Superior temporal gyrus (tissue), 1 donor: ENCODE measurements at regions not wholly inside any gene's neighbourhood (a gene's known extent, or its start where the extent isn't known, plus 50 kb on each side); places are given as distances from the start of the nearest gene placed in this dataset.
"Not testable (repeated sequence)": the region's sequence is repeated elsewhere in the genome, so short reads cannot be mapped to it uniquely, and the experiment has no call there.

Source experiments
- DNase-seq: peaks from one replicate; pipeline ENCODE4 v3.0.0-alpha.2; 2016; ENCODE audit errors: extremely low spot score

DNA sequence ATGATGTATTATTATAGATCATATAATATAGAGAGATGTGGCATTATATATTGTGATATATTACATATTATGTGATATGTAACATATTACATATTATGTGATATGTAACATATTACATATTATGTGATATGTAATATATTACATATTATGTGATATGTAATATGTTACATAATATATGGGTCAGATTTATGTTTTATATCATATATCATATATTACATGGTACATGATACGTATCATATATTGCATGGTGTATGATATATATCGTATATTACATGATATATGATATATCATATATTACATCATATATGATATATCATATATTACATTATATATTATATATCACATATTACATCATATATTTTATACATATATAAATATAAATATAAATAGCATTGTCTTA lies 164.1 kb upstream of the NEBL start:
- DNase-seq, result no peak

GRCh38 chr10:21060626-21061025 lies 163.5 kb upstream of the NEBL start:
- DNase-seq, result no peak

DNA sequence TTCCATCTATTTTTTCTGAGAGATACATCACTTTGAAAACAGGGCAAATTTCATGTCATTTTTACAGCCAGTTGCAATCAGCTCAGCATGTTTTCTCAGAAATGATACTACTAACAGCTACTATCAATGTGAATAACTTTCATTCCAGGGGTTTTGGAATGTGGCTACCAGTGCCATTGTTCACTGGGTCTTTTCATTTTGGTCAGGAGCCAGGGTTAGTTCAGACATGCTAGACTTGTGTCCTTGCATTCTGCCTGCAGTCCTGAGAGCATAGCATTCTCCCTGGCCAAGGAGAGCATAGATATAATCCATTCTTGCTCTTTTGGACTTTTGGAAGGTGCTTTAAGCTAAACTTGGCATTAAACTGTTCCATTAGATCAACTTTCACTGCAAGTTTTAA lies 160.9 kb upstream of the NEBL start:
- DNase-seq, result no peak

GRCh38 chr10:21057436-21057835 lies 160.3 kb upstream of the NEBL start:
- DNase-seq, result no peak

- DNase-seq, result no peak
Observed at GRCh38 chr10:21056461-21056860, 159.3 kb upstream of the NEBL start.

DNA sequence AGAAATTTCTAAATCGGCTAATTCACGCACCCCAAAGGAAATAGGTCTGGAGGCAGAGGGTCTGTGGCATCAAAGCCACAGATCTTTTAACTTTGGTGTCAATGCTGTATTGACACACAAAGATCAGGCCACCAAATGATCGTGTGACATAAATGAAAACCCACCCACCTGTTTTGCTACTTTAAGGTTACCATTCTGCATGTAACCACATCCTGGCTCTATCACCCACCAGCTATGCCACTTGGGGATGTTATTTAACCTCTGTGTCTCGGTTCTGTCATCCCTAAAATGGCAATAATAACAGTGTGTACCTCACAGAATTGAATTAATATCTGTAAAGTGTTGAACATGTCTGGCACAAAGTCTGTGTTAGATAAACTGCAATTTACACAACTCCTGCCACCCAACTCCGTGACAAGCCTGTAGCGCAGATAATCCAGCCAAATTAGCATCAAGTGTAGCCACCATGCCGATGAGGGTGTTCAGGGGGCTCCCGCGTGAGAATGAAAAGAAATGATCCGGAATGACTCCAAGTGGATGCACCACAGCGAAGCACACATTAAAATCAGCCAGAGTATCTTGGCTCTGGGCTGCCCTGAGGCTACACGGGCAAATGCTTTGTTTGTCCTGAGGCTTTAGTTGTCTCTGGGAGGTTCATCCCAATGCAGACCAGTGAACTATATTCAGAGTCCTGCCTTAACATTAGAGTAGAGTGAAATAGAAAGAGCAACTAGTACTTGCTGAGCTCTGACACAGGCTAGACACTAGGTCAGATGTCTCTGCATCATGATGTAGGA lies 158.4 kb upstream of the NEBL start:
- no peak for DNase-seq

- no peak for DNase-seq
Observed at GRCh38 chr10:21053953-21054690, 157.0 kb upstream of the NEBL start.

GRCh38 chr10:21052709-21053104 lies 155.6 kb upstream of the NEBL start:
- DNase-seq, result no peak

DNA sequence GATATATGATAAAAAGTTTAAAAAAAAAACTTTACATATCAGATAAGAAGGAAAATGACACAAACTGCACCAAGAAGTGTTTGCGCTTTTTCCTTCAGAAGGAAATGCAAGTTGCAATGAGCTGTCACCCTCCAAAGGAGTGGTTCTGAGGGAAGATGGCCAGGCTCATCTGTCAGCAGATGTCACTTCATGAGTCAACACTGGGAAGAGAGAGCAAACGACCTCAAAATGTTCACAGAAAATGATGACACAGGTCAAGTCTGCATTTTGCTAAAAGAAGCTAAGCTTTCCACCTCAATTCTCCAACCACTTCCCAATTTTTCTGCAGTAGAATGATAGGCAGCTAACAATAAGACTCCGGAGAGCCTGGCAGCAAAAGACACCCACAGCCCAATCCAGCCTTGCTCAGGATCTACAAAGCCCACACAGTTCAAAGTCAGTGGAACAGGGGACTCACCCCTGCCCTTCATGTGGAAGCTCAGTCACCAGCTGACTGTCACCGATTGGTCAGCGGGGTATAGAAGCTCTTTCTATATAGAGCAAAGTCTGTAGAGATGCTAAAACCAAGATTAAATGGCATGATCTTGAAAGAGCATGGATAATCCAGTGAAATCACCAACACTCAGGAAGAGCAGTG lies 155.1 kb upstream of the NEBL start:
- no peak for DNase-seq

DNA sequence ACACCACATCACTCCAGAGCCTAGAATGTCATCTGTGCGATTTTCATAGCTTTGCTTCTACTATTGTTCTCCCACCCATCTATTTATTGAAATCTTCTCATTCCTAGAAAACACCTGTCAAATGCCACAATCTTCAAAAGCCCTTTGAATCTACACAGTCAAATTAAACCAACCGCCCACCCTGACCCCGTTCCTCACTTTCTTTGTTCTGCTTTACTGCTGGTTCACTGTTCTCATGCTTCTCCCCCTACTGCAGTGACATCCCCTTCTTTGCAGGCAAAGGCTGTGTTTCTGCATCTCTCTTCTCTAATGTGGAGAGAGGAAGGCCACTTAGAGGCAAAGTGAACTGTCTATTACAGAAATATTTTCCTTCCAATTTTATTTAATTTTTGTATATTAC lies 152.4 kb upstream of the NEBL start:
- DNase-seq, result no peak

DNA sequence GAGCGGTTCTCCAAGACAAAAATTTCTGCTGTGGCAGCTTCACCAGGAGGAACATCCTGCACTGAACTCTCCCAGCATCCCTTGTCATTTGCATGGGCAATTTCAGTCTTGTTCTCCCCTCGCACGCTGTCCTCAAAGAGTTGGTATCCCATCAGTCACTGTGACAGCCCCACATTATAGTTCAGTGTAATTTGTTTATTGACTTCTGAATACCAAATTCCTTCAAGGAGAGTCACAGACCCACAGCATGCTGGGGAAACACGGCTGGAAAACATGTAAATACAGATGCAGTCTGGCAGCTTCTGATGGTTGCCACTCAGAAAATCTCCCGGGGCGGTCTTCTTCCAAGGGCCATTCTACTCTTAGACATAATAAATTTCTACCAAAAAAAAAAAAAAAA lies 151.0 kb upstream of the NEBL start:
- DNase-seq, result no peak

GRCh38 chr10:21047511-21047910 lies 150.4 kb upstream of the NEBL start:
- DNase-seq, result no peak

GRCh38 chr10:21047096-21047495 lies 150.0 kb upstream of the NEBL start:
- no peak for DNase-seq

DNA sequence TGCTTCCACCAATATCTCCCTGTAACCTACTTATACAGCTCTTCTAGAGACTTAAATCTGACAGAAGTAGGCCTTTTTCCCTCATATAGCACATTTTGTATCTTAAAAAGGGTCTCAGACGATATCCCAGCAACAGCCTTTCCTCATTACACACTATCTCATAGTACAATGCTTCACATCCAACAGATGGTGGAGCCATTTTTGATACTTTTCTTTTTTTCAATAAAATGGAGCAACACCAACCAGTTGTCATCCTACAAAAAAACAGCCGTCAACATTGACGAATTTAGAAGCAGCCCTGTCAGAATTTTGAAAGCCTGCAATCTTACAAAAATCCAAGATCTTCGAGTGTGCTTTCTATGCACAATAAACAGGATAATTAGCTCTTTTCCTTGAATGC lies 145.9 kb upstream of the NEBL start:
- peak; percentile 38 for DNase-seq

DNA sequence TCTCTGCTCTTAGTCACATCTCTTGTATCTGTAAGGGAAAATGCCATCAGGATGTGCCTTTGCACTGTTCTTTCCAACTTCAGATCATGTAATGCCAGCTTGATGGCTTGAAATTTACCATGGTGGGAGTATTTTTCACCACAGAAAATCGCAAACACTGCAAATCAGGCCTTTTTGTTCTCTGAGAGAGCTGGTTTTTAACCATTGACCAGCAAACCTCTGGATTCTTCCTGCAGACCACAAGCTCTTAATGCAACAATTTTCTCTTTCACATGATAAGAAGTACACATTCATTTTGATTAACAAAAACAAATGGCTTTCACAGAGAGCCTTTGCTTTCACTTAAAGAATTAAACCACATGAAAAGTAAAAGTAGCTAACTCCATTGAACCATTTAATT lies 145.4 kb upstream of the NEBL start:
- no peak for DNase-seq

DNA sequence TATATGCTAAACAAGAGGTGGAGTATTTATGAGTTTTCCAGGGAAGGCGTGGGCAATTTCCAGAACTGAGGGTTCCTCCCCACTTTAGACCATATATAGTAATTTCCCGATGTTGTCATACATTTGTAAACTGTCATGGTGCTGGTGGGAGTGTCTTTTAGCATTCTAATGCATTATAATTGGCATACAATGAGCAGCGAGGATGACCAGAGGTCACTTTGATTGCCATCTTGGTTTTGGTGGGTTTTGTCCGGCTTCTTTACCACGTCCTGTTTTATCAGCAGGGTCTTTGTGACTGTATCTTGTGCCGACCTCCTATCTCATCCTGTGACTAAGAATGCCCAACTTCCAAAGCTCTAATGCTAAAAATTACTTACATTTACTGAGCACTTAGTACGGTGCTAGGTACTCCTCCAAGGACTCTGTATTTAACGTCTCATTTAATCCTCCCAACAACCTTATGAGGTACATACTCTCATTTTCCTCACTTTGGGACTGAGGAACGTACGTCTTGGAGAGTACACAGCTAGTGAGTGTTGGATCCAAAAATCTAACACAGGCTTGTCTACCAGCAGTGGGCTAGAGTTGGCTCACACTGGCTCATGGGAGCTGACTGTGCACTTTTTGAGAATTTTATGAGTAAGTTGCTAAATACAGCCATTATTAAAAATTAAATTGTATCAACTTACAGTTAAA lies 144.8 kb upstream of the NEBL start:
- no peak for DNase-seq

- DNase-seq, result no peak
Observed at GRCh38 chr10:21039721-21040120, 142.6 kb upstream of the NEBL start.

GRCh38 chr10:21036757-21037156 lies 139.6 kb upstream of the NEBL start:
- no peak for DNase-seq

GRCh38 chr10:21034770-21035169 lies 137.7 kb upstream of the NEBL start:
- not testable (repeated sequence) for DNase-seq

GRCh38 chr10:21034241-21034640 lies 137.1 kb upstream of the NEBL start:
- no peak for DNase-seq

DNA sequence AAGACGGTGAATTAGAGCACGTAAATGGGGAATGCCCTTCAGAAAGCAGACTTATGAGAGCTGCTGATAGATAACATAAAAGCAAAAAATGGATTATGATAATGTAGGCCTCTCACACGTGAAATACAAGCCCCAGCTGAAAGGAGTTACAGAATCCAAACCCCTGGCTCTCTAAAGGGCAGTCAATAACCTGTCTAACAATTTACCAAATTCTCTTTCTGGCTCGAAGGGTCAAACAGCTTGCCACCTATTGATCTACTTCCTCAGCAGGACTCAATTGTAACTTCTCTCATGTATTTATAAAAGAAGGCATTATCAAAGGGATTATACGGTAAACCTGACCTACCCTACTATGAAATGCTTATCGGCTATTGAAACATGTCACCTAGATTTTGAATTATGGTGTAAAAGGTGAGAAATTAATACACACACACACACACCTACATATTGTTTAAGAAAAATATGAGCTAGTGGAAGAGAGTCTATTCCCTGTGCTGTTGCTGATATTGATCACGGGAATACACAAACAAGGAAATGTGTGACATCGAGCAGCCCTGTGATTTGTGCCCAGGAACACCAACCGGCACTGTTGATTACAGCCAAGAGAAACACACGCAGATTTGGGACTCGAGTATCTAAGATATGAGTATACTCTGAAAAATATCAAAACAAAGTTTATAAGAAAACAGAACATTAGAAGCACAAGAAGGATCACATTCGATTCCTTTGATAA lies 135.6 kb upstream of the NEBL start:
- DNase-seq, result no peak
